ENCODE measurements at regions not wholly inside any gene's neighbourhood (a gene's known extent, or its start where the extent isn't known, plus 50 kb on each side); places are given as distances from the start of the nearest gene placed in this dataset.

- TF ChIP-seq CTCF (IDR thresholded peaks at IDR 0.05; ENCODE audit: low read depth, low read length, missing input control) (no peak), RAD21 (IDR thresholded peaks at IDR 0.05) (no peak), MAX (IDR thresholded peaks at IDR 0.05) (no peak), TAF1 (conservative IDR thresholded peaks at IDR 0.05) (no peak)
Observed at GRCh38 chr5:86137297-86137696, 480.4 kb upstream of the COX7C start.

All from liver (tissue), 3 donors.